ENCODE measurements at regions not wholly inside any gene's neighbourhood (a gene's known extent, or its start where the extent isn't known, plus 50 kb on each side); places are given as distances from the start of the nearest gene placed in this dataset.

DNA sequence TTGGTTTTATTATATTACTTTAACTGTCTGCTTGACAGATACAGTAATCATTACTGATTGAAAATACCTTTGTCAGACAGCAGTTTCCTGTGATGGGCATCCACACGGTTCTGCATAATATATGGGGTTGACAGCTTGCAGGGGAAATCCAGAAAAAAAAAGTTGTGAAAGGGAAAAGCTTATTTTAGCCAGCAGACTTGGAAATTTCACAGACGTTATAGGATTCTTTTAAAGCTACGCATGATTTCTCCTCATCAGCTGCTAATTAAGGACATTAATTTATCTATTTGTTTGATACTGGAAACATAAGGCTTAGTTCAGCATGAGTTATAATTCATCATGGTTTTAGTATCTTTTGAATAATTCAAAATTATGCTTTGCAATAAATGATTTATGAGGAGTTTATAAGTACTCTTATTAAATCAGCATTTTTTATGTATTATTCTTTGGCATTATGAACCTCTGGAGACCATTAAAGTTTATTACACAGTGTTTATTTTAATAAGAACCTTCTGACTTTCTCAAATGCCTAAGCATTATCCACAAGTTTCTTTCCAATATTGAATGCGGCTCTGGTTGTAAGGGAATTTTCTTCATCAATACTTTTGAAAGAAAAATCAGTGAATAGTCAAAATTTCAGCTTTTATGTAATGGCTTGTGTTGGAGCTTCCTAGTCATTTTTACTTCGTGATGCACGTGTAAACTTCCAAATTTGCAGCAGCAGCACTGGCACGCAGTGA lies 235.3 kb upstream of the KCNK2 start:
- no peak overlapping the region for H3K14ac ChIP-seq (replicated peaks; ENCODE audit: low read depth, low read length)
- H3K18ac ChIP-seq (ENCODE audit: low read depth, low read length) = no peak overlapping the region
- no peaks in the 10 kb centered on the region; the same call in 1 of the 2 replicates for H3K27me3 ChIP-seq (ENCODE audit: control insufficient read depth, insufficient read depth, low read length)
- no peak overlapping the region for H4K8ac ChIP-seq (ENCODE audit: low read depth in 2 of 2, low read length in 2 of 2)
- no peaks in the 10 kb centered on the region for H3K79me1 ChIP-seq (ENCODE audit: low read depth in 1 of 2, low read length in 2 of 2)
- H3K27ac ChIP-seq (ENCODE audit: insufficient read depth, low read length) = no peak overlapping the region
- no peak overlapping the region for H3K4me2 ChIP-seq (ENCODE audit: low read depth, low read length)
- no peak for DNase-seq
- no peak overlapping the region for H3K4me3 ChIP-seq (ENCODE audit: insufficient read depth, low read depth, low read length)
- H2AK5ac ChIP-seq (ENCODE audit: low read depth, low read length) = peak overlapping the region; percentile 23; the same call in 1 of the 2 replicates
- 73% methylated on average over 2 of the region's 7 CpGs; no CpG with 5 or more reads in 1 of the 2 experiments for WGBS, 2 experiments (ENCODE audit: extremely low coverage in 2 of 2, insufficient read length in 1 of 2)
- H2BK15ac ChIP-seq (ENCODE audit: low read depth, low read length) = no peak overlapping the region
- CTCF ChIA-PET = interaction anchor here (1.1 kb wide), 1 partner anchor 299 kb away, joined by 3 read pairs; no protein-coding TSS in a partner anchor
- H4K5ac ChIP-seq (ENCODE audit: low read depth, low read length) = no peak overlapping the region
- H3K36me3 ChIP-seq (ENCODE audit: control insufficient read depth, insufficient read depth, low read length) = no peaks in the 10 kb centered on the region
- in situ Hi-C loops (cut with MboI; ENCODE audit: low sequenced_read_pairs) (no loop called here), dilution Hi-C loops (cut with HindIII; ENCODE audit: low sequenced_read_pairs, unreplicated experiment) (no loop called here), intact Hi-C loops (cut with micrococcal nuclease) (no loop called here)
- BruUV-seq (replicated peaks) = no TSS peak
- H3K4ac ChIP-seq (ENCODE audit: low read depth, low read length) = no peak overlapping the region
- no peak overlapping the region for H2AFZ ChIP-seq (replicated peaks; ENCODE audit: low read length, poor library complexity)
- H3K9me3 ChIP-seq (ENCODE audit: control insufficient read depth, insufficient read depth, low read length) = peaks cover 10% of the 10 kb centered on the region; the same call in 1 of the 2 replicates
- peaks cover 2% of the 10 kb centered on the region; the same call in 1 of the 2 replicates for H3K4me1 ChIP-seq (ENCODE audit: control insufficient read depth, insufficient read depth, low read length)
- H2BK20ac ChIP-seq (ENCODE audit: low read depth, low read length) = no peak overlapping the region
- no peak overlapping the region for H3K56ac ChIP-seq (ENCODE audit: extremely low read depth, insufficient read depth, low read length)
- H4K20me1 ChIP-seq (ENCODE audit: insufficient read depth, low read length) = no peaks in the 10 kb centered on the region
- H2BK5ac ChIP-seq (ENCODE audit: low read depth, low read length, poor library complexity, severe bottlenecking) = no peak overlapping the region
- no peak overlapping the region for H2AK9ac ChIP-seq (replicated peaks; ENCODE audit: low read depth, low read length, poor library complexity)
- H4K91ac ChIP-seq (ENCODE audit: insufficient read depth, low read depth, low read length) = no peak overlapping the region
- no peak for ATAC-seq (ENCODE audit: low read depth)
- H2BK120ac ChIP-seq (ENCODE audit: low read depth, low read length) = no peak overlapping the region
- no peak overlapping the region for H3K9ac ChIP-seq (ENCODE audit: low read depth, low read length)
- POLR2A ChIA-PET (ENCODE audit: unreplicated experiment) = interaction anchor here (0.6 kb wide), 1 partner anchor 16 kb away, joined by 8 read pairs; no protein-coding TSS in a partner anchor
- no peak overlapping the region for H3K23ac ChIP-seq (ENCODE audit: low read depth, low read length)
- no peaks in the 10 kb centered on the region; the same call in 1 of the 2 replicates for H3K9me1 ChIP-seq (ENCODE audit: insufficient read depth, low read length)
- TF ChIP-seq, protein P1, sequence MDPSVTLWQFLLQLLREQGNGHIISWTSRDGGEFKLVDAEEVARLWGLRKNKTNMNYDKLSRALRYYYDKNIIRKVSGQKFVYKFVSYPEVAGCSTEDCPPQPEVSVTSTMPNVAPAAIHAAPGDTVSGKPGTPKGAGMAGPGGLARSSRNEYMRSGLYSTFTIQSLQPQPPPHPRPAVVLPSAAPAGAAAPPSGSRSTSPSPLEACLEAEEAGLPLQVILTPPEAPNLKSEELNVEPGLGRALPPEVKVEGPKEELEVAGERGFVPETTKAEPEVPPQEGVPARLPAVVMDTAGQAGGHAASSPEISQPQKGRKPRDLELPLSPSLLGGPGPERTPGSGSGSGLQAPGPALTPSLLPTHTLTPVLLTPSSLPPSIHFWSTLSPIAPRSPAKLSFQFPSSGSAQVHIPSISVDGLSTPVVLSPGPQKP (IDR thresholded peaks at IDR 0.05; ENCODE audit: borderline replicate concordance, low read depth, low read length) = no peak
- TF ChIP-seq RAD21 (IDR thresholded peaks at IDR 0.05; ENCODE audit: low read length) = no peak
- no peak for TF ChIP-seq SMC3 (IDR thresholded peaks at IDR 0.05; ENCODE audit: low read depth, low read length)
- TF ChIP-seq, protein P2, sequence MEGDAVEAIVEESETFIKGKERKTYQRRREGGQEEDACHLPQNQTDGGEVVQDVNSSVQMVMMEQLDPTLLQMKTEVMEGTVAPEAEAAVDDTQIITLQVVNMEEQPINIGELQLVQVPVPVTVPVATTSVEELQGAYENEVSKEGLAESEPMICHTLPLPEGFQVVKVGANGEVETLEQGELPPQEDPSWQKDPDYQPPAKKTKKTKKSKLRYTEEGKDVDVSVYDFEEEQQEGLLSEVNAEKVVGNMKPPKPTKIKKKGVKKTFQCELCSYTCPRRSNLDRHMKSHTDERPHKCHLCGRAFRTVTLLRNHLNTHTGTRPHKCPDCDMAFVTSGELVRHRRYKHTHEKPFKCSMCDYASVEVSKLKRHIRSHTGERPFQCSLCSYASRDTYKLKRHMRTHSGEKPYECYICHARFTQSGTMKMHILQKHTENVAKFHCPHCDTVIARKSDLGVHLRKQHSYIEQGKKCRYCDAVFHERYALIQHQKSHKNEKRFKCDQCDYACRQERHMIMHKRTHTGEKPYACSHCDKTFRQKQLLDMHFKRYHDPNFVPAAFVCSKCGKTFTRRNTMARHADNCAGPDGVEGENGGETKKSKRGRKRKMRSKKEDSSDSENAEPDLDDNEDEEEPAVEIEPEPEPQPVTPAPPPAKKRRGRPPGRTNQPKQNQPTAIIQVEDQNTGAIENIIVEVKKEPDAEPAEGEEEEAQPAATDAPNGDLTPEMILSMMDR (conservative IDR thresholded peaks at IDR 0.05; ENCODE audit: low read depth, low read length) = no peak
- TF ChIP-seq CEBPB (IDR thresholded peaks at IDR 0.05; ENCODE audit: low read depth, low read length) = no peak
- no peak for TF ChIP-seq MAFK (IDR thresholded peaks at IDR 0.05; ENCODE audit: low read depth, low read length)
- no peak for TF ChIP-seq MXI1 (IDR thresholded peaks at IDR 0.05; ENCODE audit: borderline replicate concordance, low read depth, low read length)
- TF ChIP-seq NFE2L2 (IDR thresholded peaks at IDR 0.05; ENCODE audit: low read depth, low read length) = no peak
- TF ChIP-seq, protein P3, sequence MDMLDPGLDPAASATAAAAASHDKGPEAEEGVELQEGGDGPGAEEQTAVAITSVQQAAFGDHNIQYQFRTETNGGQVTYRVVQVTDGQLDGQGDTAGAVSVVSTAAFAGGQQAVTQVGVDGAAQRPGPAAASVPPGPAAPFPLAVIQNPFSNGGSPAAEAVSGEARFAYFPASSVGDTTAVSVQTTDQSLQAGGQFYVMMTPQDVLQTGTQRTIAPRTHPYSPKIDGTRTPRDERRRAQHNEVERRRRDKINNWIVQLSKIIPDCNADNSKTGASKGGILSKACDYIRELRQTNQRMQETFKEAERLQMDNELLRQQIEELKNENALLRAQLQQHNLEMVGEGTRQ (IDR thresholded peaks at IDR 0.05; ENCODE audit: low read depth, low read length) = no peak
- TF ChIP-seq CHD1 (IDR thresholded peaks at IDR 0.05; ENCODE audit: low read depth, low read length) = no peak
- TF ChIP-seq RCOR1 (IDR thresholded peaks at IDR 0.05; ENCODE audit: insufficient replicate concordance, low read length) = no peak
- TF ChIP-seq BHLHE40 (IDR thresholded peaks at IDR 0.05; ENCODE audit: low read depth, low read length) = no peak
- TF ChIP-seq RFX5 (IDR thresholded peaks at IDR 0.05; ENCODE audit: low read depth, low read length) = no peak
- no peak for TF ChIP-seq MAZ (IDR thresholded peaks at IDR 0.05; ENCODE audit: borderline replicate concordance, low read depth, low read length)
- no peak for TF ChIP-seq FOS (IDR thresholded peaks at IDR 0.05; ENCODE audit: low read depth, low read length)

Data from IMR-90 (cell line).